ENCODE measurements at regions not wholly inside any gene's neighbourhood (a gene's known extent, or its start where the extent isn't known, plus 50 kb on each side); places are given as distances from the start of the nearest gene placed in this dataset.

GRCh38 chr9:121550041-121550440 is 50.4 kb upstream of the GGTA1 start:
- DNase-seq = no peak

GRCh38 chr9:121550569-121551512 is 51.2 kb upstream of the GGTA1 start:
- DNase-seq = peak; percentile 46

GRCh38 chr9:121551985-121552753 is 52.5 kb upstream of the GGTA1 start:
- DNase-seq = no peak

GRCh38 chr9:121556082-121556481 is 56.4 kb upstream of the GGTA1 start:
- no peak for DNase-seq

GRCh38 chr9:121556580-121556979 is 56.9 kb upstream of the GGTA1 start:
- peak; percentile 99 for DNase-seq

GRCh38 chr9:121557581-121558447 is 58.2 kb upstream of the GGTA1 start:
- DNase-seq = peak; percentile 76

GRCh38 chr9:121558473-121558872 is 58.8 kb upstream of the GGTA1 start:
- DNase-seq = no peak

- no peak for DNase-seq
Measured at GRCh38 chr9:121559183-121559582, 59.5 kb upstream of the GGTA1 start.

- DNase-seq = no peak
Measured at GRCh38 chr9:121560921-121561320, 61.3 kb upstream of the GGTA1 start.

- no peak for DNase-seq
Measured at GRCh38 chr9:121561385-121562222, 62.0 kb upstream of the GGTA1 start.

GRCh38 chr9:121562301-121562700 is 62.7 kb upstream of the GGTA1 start:
- DNase-seq = no peak

GRCh38 chr9:121563425-121563824 is 63.8 kb upstream of the GGTA1 start:
- no peak for DNase-seq

- no peak for DNase-seq
Measured at GRCh38 chr9:121563881-121564460, 64.3 kb upstream of the GGTA1 start.

GRCh38 chr9:121564504-121565260 is 65.0 kb upstream of the GGTA1 start:
- no peak for DNase-seq

- peak; percentile 61 for DNase-seq
Measured at GRCh38 chr9:121566481-121567465, 67.1 kb upstream of the GGTA1 start.

- DNase-seq = no peak
Measured at GRCh38 chr9:121567500-121568342, 68.1 kb upstream of the GGTA1 start.

GRCh38 chr9:121568343-121569265 is 69.0 kb upstream of the GGTA1 start:
- DNase-seq = no peak
